GM23248 (cell line): ENCODE measurements at regions not wholly inside any gene's neighbourhood (a gene's known extent, or its start where the extent isn't known, plus 50 kb on each side); places are given as distances from the start of the nearest gene placed in this dataset.

Source experiments
- EZH2 ChIP-seq: fragments of 200-600 bp; sonication (generic); IDR thresholded peaks from 2 replicates; pipeline ENCODE4 v1.6.1; 2018; ENCODE audit warnings: antibody characterized with exemption, mild to moderate bottlenecking; ENCODE audit not compliant: insufficient read depth, poor library complexity, severe bottlenecking
- EZH2phosphoT487 ChIP-seq: fragments of 200-600 bp; sonication (generic); IDR thresholded peaks from 2 replicates; pipeline ENCODE4 v1.6.1; 2018; ENCODE audit warnings: antibody characterized with exemption, moderate library complexity, mild to moderate bottlenecking, low read depth; ENCODE audit not compliant: insufficient read depth

DNA sequence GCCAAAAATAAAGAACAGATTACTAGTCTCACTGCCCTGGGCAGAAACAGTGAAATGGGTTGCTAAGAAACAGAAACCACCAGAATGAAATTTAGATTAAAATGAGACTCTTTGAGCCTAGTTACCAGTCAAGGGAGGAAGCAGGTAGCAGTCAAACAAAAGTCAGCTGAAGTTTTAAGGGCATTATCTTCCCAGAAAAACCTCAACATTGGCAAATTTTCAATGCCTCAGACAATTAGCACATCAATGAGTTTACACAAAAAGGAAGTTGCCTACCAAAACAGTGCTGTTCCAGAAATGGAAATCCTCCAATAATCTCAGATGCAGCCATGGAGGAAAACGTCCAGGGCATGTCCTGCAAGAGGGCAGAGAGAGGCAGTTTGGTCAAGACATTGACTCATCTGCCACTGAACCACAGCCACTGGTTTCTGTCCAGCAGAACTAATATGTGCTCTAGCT lies 399.7 kb upstream of the ADGRB3 start:
- no peak for TF ChIP-seq EZH2phosphoT487
- TF ChIP-seq EZH2: no peak
